Neural cell (in vitro differentiated cells): ENCODE measurements at regions not wholly inside any gene's neighbourhood (a gene's known extent, or its start where the extent isn't known, plus 50 kb on each side); places are given as distances from the start of the nearest gene placed in this dataset.

Experiments used
- H2AFZ ChIP-seq: fragments of 200-600, 300-800 bp; sonication (generic), shearing (Covaris generic); 2 replicates; pipeline ENCODE4 v1.6.0; 2014; ENCODE audit warnings: low read depth, mild to moderate bottlenecking, antibody characterized with exemption, low read length, moderate library complexity
- H3F3A ChIP-seq: fragments of 200-600 bp; shearing (Covaris generic); 2 replicates; pipeline ENCODE4 v1.6.1; 2016; ENCODE audit warnings: mild to moderate bottlenecking, moderate library complexity, mixed read lengths, antibody characterized with exemption, low read length; ENCODE audit not compliant: insufficient read depth, poor library complexity, severe bottlenecking
- H3K27ac ChIP-seq: fragments of 200-600, 300-800 bp; sonication (generic), shearing (Covaris generic); 2 replicates; pipeline ENCODE4 v1.5.1; 2014; ENCODE audit warnings: mild to moderate bottlenecking, low read length, moderate library complexity
- H3K27me3 ChIP-seq: fragments of 300-800, 200-600 bp; sonication (generic), shearing (Covaris generic); 2 replicates; pipeline ENCODE4 v1.6.0; 2014; ENCODE audit warnings: mild to moderate bottlenecking, low read depth, low read length, moderate library complexity; ENCODE audit not compliant: insufficient read depth
- H3K36me3 ChIP-seq: fragments of 300-800, 200-600 bp; sonication (generic), shearing (Covaris generic); 2 replicates; pipeline ENCODE4 v1.5.1; 2014; ENCODE audit warnings: mild to moderate bottlenecking, antibody characterized with exemption, low read length, moderate library complexity; ENCODE audit not compliant: insufficient read depth
- H3K4me2 ChIP-seq: fragments of 300-800, 200-600 bp; sonication (generic), shearing (Covaris generic); 2 replicates; pipeline ENCODE4 v1.6.0; 2014; ENCODE audit warnings: mild to moderate bottlenecking, low read length
- H3K4me3 ChIP-seq: fragments of 300-800, 200-600 bp; sonication (generic), shearing (Covaris generic); 2 replicates; pipeline ENCODE4 v1.5.1; 2014; ENCODE audit warnings: mild to moderate bottlenecking, low read length, moderate library complexity
- H3K79me2 ChIP-seq: fragments of 200-600 bp; shearing (Covaris generic); replicated peaks from 2 replicates; pipeline ENCODE4 v1.6.0; 2014; ENCODE audit warnings: mild to moderate bottlenecking, low read length, moderate library complexity; ENCODE audit not compliant: insufficient read depth
- H3K9ac ChIP-seq: fragments of 300-800, 200-600 bp; sonication (generic), shearing (Covaris generic); 2 replicates; pipeline ENCODE4 v1.6.1; 2016; ENCODE audit warnings: mild to moderate bottlenecking, low read length, mixed read lengths
- H3K9me2 ChIP-seq: fragments of 200-600 bp; shearing (Covaris generic); 2 replicates; pipeline ENCODE4 v1.6.1; 2016; ENCODE audit warnings: mild to moderate bottlenecking, low read length, mixed read lengths; ENCODE audit not compliant: insufficient read depth
- H3K9me3 ChIP-seq: fragments of 200-600, 300-800 bp; sonication (generic), shearing (Covaris generic); 2 replicates; pipeline ENCODE4 v1.6.1; 2016; ENCODE audit warnings: mild to moderate bottlenecking, mixed run types, low read length, moderate library complexity, mixed read lengths
- H4K20me1 ChIP-seq: fragments of 200-600 bp; shearing (Covaris generic); 2 replicates; pipeline ENCODE4 v1.6.1; 2016; ENCODE audit warnings: mild to moderate bottlenecking, mixed run types; ENCODE audit not compliant: insufficient read depth
- EP300 ChIP-seq: fragments of 450-650 bp; conservative IDR thresholded peaks from 2 replicates; pipeline ENCODE4 v1.6.1; 2014; ENCODE audit warnings: antibody characterized with exemption, mild to moderate bottlenecking, moderate library complexity; ENCODE audit not compliant: poor library complexity, severe bottlenecking
- EZH2 ChIP-seq: fragments of 200-600, 300-800 bp; shearing (Covaris generic), sonication (generic); IDR thresholded peaks from 2 replicates; pipeline ENCODE4 v1.6.1; 2014; ENCODE audit warnings: antibody characterized with exemption, low read length, borderline replicate concordance, mild to moderate bottlenecking; ENCODE audit not compliant: insufficient read depth, poor library complexity, severe bottlenecking
- MXI1 ChIP-seq: fragments of 450-650 bp; conservative IDR thresholded peaks from 2 replicates; pipeline ENCODE4 v1.6.1; 2014; ENCODE audit warnings: antibody characterized with exemption, mild to moderate bottlenecking; ENCODE audit not compliant: poor library complexity, severe bottlenecking
- POLR2AphosphoS5 ChIP-seq: IDR thresholded peaks from 2 replicates; pipeline ENCODE4 v1.6.1; 2012
- RAD21 ChIP-seq: fragments of 450-650 bp; conservative IDR thresholded peaks from 2 replicates; pipeline ENCODE4 v1.6.1; 2014; ENCODE audit warnings: antibody characterized with exemption, mild to moderate bottlenecking, moderate library complexity
- REST ChIP-seq: IDR thresholded peaks from 2 replicates; pipeline ENCODE4 v1.6.1; 2012; ENCODE audit warnings: borderline replicate concordance
- SMC3 ChIP-seq: fragments of 450-650 bp; conservative IDR thresholded peaks from 2 replicates; pipeline ENCODE4 v1.6.1; 2014; ENCODE audit warnings: antibody characterized with exemption, mild to moderate bottlenecking, moderate library complexity; ENCODE audit not compliant: poor library complexity
- TAF1 ChIP-seq: IDR thresholded peaks from 2 replicates; pipeline ENCODE4 v1.6.1; 2012; ENCODE audit warnings: low read depth
- TF ChIP-seq, protein P1 (sequence below): fragments of 450-650 bp; IDR thresholded peaks from 2 replicates; pipeline ENCODE4 v1.5.1; 2014; ENCODE audit warnings: antibody characterized with exemption, mild to moderate bottlenecking, moderate library complexity; ENCODE audit not compliant: poor library complexity, severe bottlenecking

- Histone ChIP-seq H3K9ac (no peak overlapping the region), H3F3A (no peaks in the 10 kb centered on the region), H3K79me2 (no peaks in the 10 kb centered on the region), H3K27ac (no peak overlapping the region), H2AFZ (no peak overlapping the region), H3K9me2 (no peaks in the 10 kb centered on the region), H3K36me3 (no peaks in the 10 kb centered on the region), H3K27me3 (no peaks in the 10 kb centered on the region), H4K20me1 (no peaks in the 10 kb centered on the region), H3K4me3 (no peak overlapping the region), H3K4me2 (no peak overlapping the region), H3K9me3 (no peaks in the 10 kb centered on the region)
- no peak for TF ChIP-seq POLR2AphosphoS5
- no peak for TF ChIP-seq MXI1
- TF ChIP-seq REST, result no peak
- TF ChIP-seq SMC3, result no peak
- TF ChIP-seq RAD21, result no peak
- TF ChIP-seq EP300, result no peak
- TF ChIP-seq EZH2, result no peak
- TF ChIP-seq, protein P1, sequence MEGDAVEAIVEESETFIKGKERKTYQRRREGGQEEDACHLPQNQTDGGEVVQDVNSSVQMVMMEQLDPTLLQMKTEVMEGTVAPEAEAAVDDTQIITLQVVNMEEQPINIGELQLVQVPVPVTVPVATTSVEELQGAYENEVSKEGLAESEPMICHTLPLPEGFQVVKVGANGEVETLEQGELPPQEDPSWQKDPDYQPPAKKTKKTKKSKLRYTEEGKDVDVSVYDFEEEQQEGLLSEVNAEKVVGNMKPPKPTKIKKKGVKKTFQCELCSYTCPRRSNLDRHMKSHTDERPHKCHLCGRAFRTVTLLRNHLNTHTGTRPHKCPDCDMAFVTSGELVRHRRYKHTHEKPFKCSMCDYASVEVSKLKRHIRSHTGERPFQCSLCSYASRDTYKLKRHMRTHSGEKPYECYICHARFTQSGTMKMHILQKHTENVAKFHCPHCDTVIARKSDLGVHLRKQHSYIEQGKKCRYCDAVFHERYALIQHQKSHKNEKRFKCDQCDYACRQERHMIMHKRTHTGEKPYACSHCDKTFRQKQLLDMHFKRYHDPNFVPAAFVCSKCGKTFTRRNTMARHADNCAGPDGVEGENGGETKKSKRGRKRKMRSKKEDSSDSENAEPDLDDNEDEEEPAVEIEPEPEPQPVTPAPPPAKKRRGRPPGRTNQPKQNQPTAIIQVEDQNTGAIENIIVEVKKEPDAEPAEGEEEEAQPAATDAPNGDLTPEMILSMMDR, result no peak
- TF ChIP-seq TAF1, result no peak
Measured at GRCh38 chr19:28404472-28404871, 808.5 kb downstream of the UQCRFS1 start.

- Histone ChIP-seq H4K20me1 (no peaks in the 10 kb centered on the region), H3K9me2 (no peaks in the 10 kb centered on the region), H3K9ac (no peak overlapping the region), H2AFZ (no peak overlapping the region), H3K4me2 (no peak overlapping the region), H3K9me3 (no peaks in the 10 kb centered on the region), H3K79me2 (no peaks in the 10 kb centered on the region), H3K36me3 (no peaks in the 10 kb centered on the region), H3K4me3 (no peak overlapping the region), H3F3A (no peaks in the 10 kb centered on the region), H3K27ac (no peak overlapping the region), H3K27me3 (no peaks in the 10 kb centered on the region)
- TF ChIP-seq TAF1, result no peak
- TF ChIP-seq MXI1, result no peak
Measured at GRCh38 chr19:28403690-28404089, 809.3 kb downstream of the UQCRFS1 start.

- no peaks in the 10 kb centered on the region for H3K27me3 ChIP-seq
- no peaks in the 10 kb centered on the region for H3K9me3 ChIP-seq
- no peaks in the 10 kb centered on the region for H3K9me2 ChIP-seq
- no peak overlapping the region for H3K9ac ChIP-seq
- no peak overlapping the region for H3K4me3 ChIP-seq
- H3K36me3 ChIP-seq, result no peaks in the 10 kb centered on the region
- H4K20me1 ChIP-seq, result no peaks in the 10 kb centered on the region
- no peaks in the 10 kb centered on the region for H3F3A ChIP-seq
- no peak overlapping the region for H3K27ac ChIP-seq
- no peak overlapping the region for H3K4me2 ChIP-seq
- TF ChIP-seq TAF1 (no peak), REST (no peak), EZH2 (no peak), POLR2AphosphoS5 (no peak), EP300 (no peak), RAD21 (no peak), SMC3 (no peak), MXI1 (no peak)
- TF ChIP-seq, protein P1, result no peak
- no peak overlapping the region for H2AFZ ChIP-seq
- H3K79me2 ChIP-seq, result no peaks in the 10 kb centered on the region
Measured at GRCh38 chr19:28402701-28403290, 810.2 kb downstream of the UQCRFS1 start.
